Stimulated activated CD8-positive, alpha-beta memory T cell treated with anti-CD3 and anti-CD28 coated beads, Interleukin-15, amount 100 ng/mL, for 24 hours (primary cell): ENCODE measurements at regions not wholly inside any gene's neighbourhood (a gene's known extent, or its start where the extent isn't known, plus 50 kb on each side); places are given as distances from the start of the nearest gene placed in this dataset.

Source experiments
- DNase-seq: peaks from one replicate; pipeline ENCODE4 v3.0.0-alpha.2; 2020; ENCODE audit warnings: low read depth

GRCh38 chr7:67683628-67684027, 687.0 kb downstream of the TYW1 start:
- no peak for DNase-seq

- no peak for DNase-seq
Measured at GRCh38 chr7:67690700-67691099, 694.1 kb downstream of the TYW1 start.

GRCh38 chr7:67692425-67692824, 695.8 kb downstream of the TYW1 start:
- DNase-seq = no peak

- no peak for DNase-seq
Measured at GRCh38 chr7:67696124-67696523, 699.5 kb downstream of the TYW1 start.

- DNase-seq = no peak
Measured at GRCh38 chr7:67696878-67697277, 700.2 kb downstream of the TYW1 start.

GRCh38 chr7:67698354-67698753, 701.7 kb downstream of the TYW1 start:
- DNase-seq = no peak

- DNase-seq = no peak
Measured at GRCh38 chr7:67705850-67706249, 709.2 kb downstream of the TYW1 start.

- DNase-seq = no peak
Measured at GRCh38 chr7:67711706-67712105, 715.1 kb downstream of the TYW1 start.

- no peak for DNase-seq
Measured at GRCh38 chr7:67713451-67714056, 716.9 kb downstream of the TYW1 start.

- DNase-seq = no peak
Measured at GRCh38 chr7:67716729-67717128, 720.1 kb downstream of the TYW1 start.

- no peak for DNase-seq
Measured at GRCh38 chr7:67723591-67723990, 727.0 kb downstream of the TYW1 start.

- no peak for DNase-seq
Measured at GRCh38 chr7:67724435-67724834, 727.8 kb downstream of the TYW1 start.

GRCh38 chr7:67724955-67725354, 728.3 kb downstream of the TYW1 start:
- DNase-seq = no peak

- DNase-seq = no peak
Measured at GRCh38 chr7:67725423-67725822, 728.8 kb downstream of the TYW1 start.

GRCh38 chr7:67729771-67730170, 733.1 kb downstream of the TYW1 start:
- DNase-seq = no peak

- no peak for DNase-seq
Measured at GRCh38 chr7:67731704-67732103, 735.1 kb downstream of the TYW1 start.

GRCh38 chr7:67732898-67733297, 736.3 kb downstream of the TYW1 start:
- no peak for DNase-seq

GRCh38 chr7:67738145-67738544, 741.5 kb downstream of the TYW1 start:
- no peak for DNase-seq

GRCh38 chr7:67738958-67739357, 742.3 kb downstream of the TYW1 start:
- DNase-seq = no peak

GRCh38 chr7:67743501-67743900, 746.9 kb downstream of the TYW1 start:
- no peak for DNase-seq

GRCh38 chr7:67752227-67752626, 755.6 kb downstream of the TYW1 start:
- no peak for DNase-seq

- no peak for DNase-seq
Measured at GRCh38 chr7:67753891-67754290, 757.3 kb downstream of the TYW1 start.

GRCh38 chr7:67754651-67755050, 758.0 kb downstream of the TYW1 start:
- no peak for DNase-seq

- DNase-seq = no peak
Measured at GRCh38 chr7:67758551-67758950, 761.9 kb downstream of the TYW1 start.

GRCh38 chr7:67760971-67761370, 764.3 kb downstream of the TYW1 start:
- no peak for DNase-seq
